Hematopoietic multipotent progenitor cell treated with erythropoietin and hydrocortisone succinate and interleukin-3 and kit ligand, for 6 days (in vitro differentiated cells): ENCODE measurements at regions not wholly inside any gene's neighbourhood (a gene's known extent, or its start where the extent isn't known, plus 50 kb on each side); places are given as distances from the start of the nearest gene placed in this dataset.
"Not testable (repeated sequence)": the region's sequence is repeated elsewhere in the genome, so short reads cannot be mapped to it uniquely, and the experiment has no call there.

Source experiments
- DNase-seq: peaks from one replicate; pipeline ENCODE4 v3.0.0-alpha.2; 2015

- DNase-seq, result no peak
Measured at GRCh38 chr20:57091748-57092111, 174.7 kb downstream of the BMP7 start.

GRCh38 chr20:57092112-57092899 is 174.1 kb downstream of the BMP7 start:
- DNase-seq, result peak; percentile 77

GRCh38 chr20:57092900-57093530 is 173.4 kb downstream of the BMP7 start:
- no peak for DNase-seq

GRCh38 chr20:57093766-57094165 is 172.7 kb downstream of the BMP7 start:
- no peak for DNase-seq

GRCh38 chr20:57094252-57094891 is 172.1 kb downstream of the BMP7 start:
- no peak for DNase-seq

GRCh38 chr20:57094991-57095390 is 171.4 kb downstream of the BMP7 start:
- DNase-seq, result no peak

GRCh38 chr20:57095426-57095825 is 171.0 kb downstream of the BMP7 start:
- DNase-seq, result no peak

GRCh38 chr20:57097245-57097915 is 169.1 kb downstream of the BMP7 start:
- DNase-seq, result no peak

- DNase-seq, result no peak
Measured at GRCh38 chr20:57102160-57102559, 164.3 kb downstream of the BMP7 start.

GRCh38 chr20:57102566-57102965 is 163.9 kb downstream of the BMP7 start:
- no peak for DNase-seq

- no peak for DNase-seq
Measured at GRCh38 chr20:57103146-57103800, 163.2 kb downstream of the BMP7 start.

- DNase-seq, result no peak
Measured at GRCh38 chr20:57104113-57104512, 162.3 kb downstream of the BMP7 start.

- no peak for DNase-seq
Measured at GRCh38 chr20:57104651-57105204, 161.7 kb downstream of the BMP7 start.

- no peak for DNase-seq
Measured at GRCh38 chr20:57106030-57106682, 160.3 kb downstream of the BMP7 start.

- no peak for DNase-seq
Measured at GRCh38 chr20:57106692-57107091, 159.7 kb downstream of the BMP7 start.

GRCh38 chr20:57107208-57107607 is 159.2 kb downstream of the BMP7 start:
- no peak for DNase-seq

- no peak for DNase-seq
Measured at GRCh38 chr20:57108218-57108617, 158.2 kb downstream of the BMP7 start.

GRCh38 chr20:57108742-57109570 is 157.5 kb downstream of the BMP7 start:
- no peak for DNase-seq

- DNase-seq, result no peak
Measured at GRCh38 chr20:57109571-57109953, 156.9 kb downstream of the BMP7 start.

GRCh38 chr20:57110121-57111027 is 156.1 kb downstream of the BMP7 start:
- DNase-seq, result not testable (repeated sequence)
